GM18867 (cell line): ENCODE measurements at regions not wholly inside any gene's neighbourhood (a gene's known extent, or its start where the extent isn't known, plus 50 kb on each side); places are given as distances from the start of the nearest gene placed in this dataset.
"Not testable (repeated sequence)": the region's sequence is repeated elsewhere in the genome, so short reads cannot be mapped to it uniquely, and the experiment has no call there.

Experiments used
- ATAC-seq: cut with Tn5 transposase; IDR thresholded peaks from one replicate; pipeline ENCODE4 v1.9.1; 2021; ENCODE audit warnings: mild to moderate bottlenecking, moderate library complexity; ENCODE audit not compliant: unreplicated experiment

- no peak for ATAC-seq
Observed at GRCh38 chr20:17837179-17837578, 131.4 kb downstream of the SNX5 start.

GRCh38 chr20:17836303-17836861 lies 132.2 kb downstream of the SNX5 start:
- no peak for ATAC-seq

- ATAC-seq = no peak
Observed at GRCh38 chr20:17835934-17836300, 132.7 kb downstream of the SNX5 start.

GRCh38 chr20:17835240-17835933 lies 133.2 kb downstream of the SNX5 start:
- ATAC-seq = no peak

- no peak for ATAC-seq
Observed at GRCh38 chr20:17834804-17835203, 133.8 kb downstream of the SNX5 start.

GRCh38 chr20:17833036-17833674 lies 133.4 kb downstream of the BANF2 start:
- ATAC-seq = no peak

GRCh38 chr20:17832236-17832915 lies 132.6 kb downstream of the BANF2 start:
- no peak for ATAC-seq

- no peak for ATAC-seq
Observed at GRCh38 chr20:17828598-17829144, 128.9 kb downstream of the BANF2 start.

- ATAC-seq = no peak
Observed at GRCh38 chr20:17827759-17828559, 128.2 kb downstream of the BANF2 start.

GRCh38 chr20:17827079-17827478 lies 127.3 kb downstream of the BANF2 start:
- no peak for ATAC-seq

- peak; percentile 91 for ATAC-seq
Observed at GRCh38 chr20:17825960-17826843, 126.4 kb downstream of the BANF2 start.

GRCh38 chr20:17825252-17825959 lies 125.6 kb downstream of the BANF2 start:
- no peak for ATAC-seq

- ATAC-seq = no peak
Observed at GRCh38 chr20:17824676-17825251, 125.0 kb downstream of the BANF2 start.

- no peak for ATAC-seq
Observed at GRCh38 chr20:17823409-17824144, 123.8 kb downstream of the BANF2 start.

GRCh38 chr20:17822540-17823408 lies 123.0 kb downstream of the BANF2 start:
- no peak for ATAC-seq

- ATAC-seq = no peak
Observed at GRCh38 chr20:17822039-17822438, 122.3 kb downstream of the BANF2 start.

- not testable (repeated sequence) for ATAC-seq
Observed at GRCh38 chr20:17821606-17822005, 121.8 kb downstream of the BANF2 start.
